IPS-18a (cell line): ENCODE measurements at regions not wholly inside any gene's neighbourhood (a gene's known extent, or its start where the extent isn't known, plus 50 kb on each side); places are given as distances from the start of the nearest gene placed in this dataset.

Experiments used
- H3K27ac ChIP-seq: one replicate; pipeline ENCODE4 v1.5.1; 2013; ENCODE audit warnings: low read length
- H3K27me3 ChIP-seq: one replicate; pipeline ENCODE4 v1.6.1; 2013; ENCODE audit warnings: mild to moderate bottlenecking, low read length; ENCODE audit not compliant: control insufficient read depth, insufficient read depth
- H3K36me3 ChIP-seq: one replicate; pipeline ENCODE4 v1.6.1; 2013; ENCODE audit warnings: low read depth, low read length; ENCODE audit not compliant: control insufficient read depth
- H3K4me1 ChIP-seq: one replicate; pipeline ENCODE4 v1.6.1; 2013; ENCODE audit warnings: low read depth, low read length; ENCODE audit not compliant: control insufficient read depth
- H3K4me3 ChIP-seq: one replicate; pipeline ENCODE4 v1.5.1; 2013; ENCODE audit warnings: low read length
- H3K9ac ChIP-seq: one replicate; pipeline ENCODE4 v1.6.1; 2013; ENCODE audit warnings: mild to moderate bottlenecking, low read length, moderate library complexity
- H3K9me3 ChIP-seq: one replicate; pipeline ENCODE4 v1.6.1; 2013; ENCODE audit warnings: low read depth, low read length; ENCODE audit not compliant: control insufficient read depth

DNA sequence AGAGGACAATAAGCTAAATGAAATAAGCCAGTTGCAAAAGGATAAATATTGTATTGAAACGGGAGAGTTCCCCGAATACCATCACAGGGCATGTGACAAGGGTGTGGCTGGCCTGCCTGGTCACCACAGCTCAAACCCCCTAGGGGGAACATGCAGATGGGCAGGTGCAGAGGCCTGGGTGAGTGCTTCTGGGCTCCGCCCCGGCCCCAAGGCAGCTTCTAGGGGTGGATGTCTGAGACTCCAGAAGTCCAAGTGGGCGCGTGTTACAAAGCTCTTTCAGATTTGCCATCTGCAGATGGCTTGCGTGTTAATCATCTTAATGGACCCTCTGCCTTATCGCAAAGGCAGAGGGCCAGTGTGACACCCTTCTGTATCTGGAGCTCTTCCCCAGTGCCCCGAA is 559.2 kb upstream of the IMPG1 start:
- Histone ChIP-seq H3K9me3 (no peaks in the 10 kb centered on the region), H3K27me3 (no peaks in the 10 kb centered on the region), H3K9ac (no peak overlapping the region), H3K4me3 (no peak overlapping the region), H3K27ac (no peak overlapping the region), H3K4me1 (no peaks in the 10 kb centered on the region), H3K36me3 (no peaks in the 10 kb centered on the region)

DNA sequence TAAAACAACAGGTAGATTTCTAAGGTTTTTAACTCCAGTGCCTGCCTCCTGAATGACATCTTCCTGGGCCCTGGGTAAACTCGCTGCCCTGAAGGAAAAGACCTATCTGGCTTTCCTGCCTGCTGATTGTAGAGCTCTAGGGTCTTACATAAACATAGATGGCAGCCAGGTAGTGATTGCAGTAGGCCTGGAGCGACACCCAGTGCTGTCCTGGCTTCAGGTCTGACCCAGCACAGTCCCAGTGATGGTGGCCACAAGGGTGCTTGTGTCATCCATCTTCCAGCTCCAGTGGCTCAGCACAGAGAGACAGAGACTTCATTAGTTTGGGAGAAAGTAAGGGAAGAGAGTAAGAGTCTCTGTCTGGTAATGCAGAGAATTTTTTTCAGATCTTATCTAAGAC is 542.9 kb upstream of the IMPG1 start:
- Histone ChIP-seq H3K27me3 (no peaks in the 10 kb centered on the region), H3K9me3 (no peaks in the 10 kb centered on the region), H3K4me1 (peaks cover 19% of the 10 kb centered on the region), H3K9ac (no peak overlapping the region), H3K36me3 (no peaks in the 10 kb centered on the region), H3K4me3 (no peak overlapping the region), H3K27ac (no peak overlapping the region)

DNA sequence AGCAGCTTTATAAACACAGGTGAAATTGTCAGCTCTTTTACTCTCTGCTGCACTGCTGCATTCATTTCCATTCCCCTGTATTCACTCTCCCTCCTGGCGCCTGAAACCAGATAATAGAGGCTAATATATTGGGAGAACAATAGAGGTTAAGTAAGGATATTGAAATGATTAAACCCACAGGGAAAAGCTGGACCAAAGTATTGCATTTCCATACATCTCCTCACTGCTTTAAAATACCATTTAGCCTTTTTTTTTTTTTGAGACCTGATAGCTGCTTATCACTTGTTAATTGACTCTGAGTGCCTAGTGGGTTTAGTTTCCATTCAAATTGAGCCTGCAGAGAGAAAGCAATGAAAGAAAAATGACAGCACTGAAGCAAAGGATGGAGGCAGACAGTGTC is 540.5 kb upstream of the IMPG1 start:
- no peak overlapping the region for H3K9ac ChIP-seq
- H3K27ac ChIP-seq, result no peak overlapping the region
- no peaks in the 10 kb centered on the region for H3K27me3 ChIP-seq

DNA sequence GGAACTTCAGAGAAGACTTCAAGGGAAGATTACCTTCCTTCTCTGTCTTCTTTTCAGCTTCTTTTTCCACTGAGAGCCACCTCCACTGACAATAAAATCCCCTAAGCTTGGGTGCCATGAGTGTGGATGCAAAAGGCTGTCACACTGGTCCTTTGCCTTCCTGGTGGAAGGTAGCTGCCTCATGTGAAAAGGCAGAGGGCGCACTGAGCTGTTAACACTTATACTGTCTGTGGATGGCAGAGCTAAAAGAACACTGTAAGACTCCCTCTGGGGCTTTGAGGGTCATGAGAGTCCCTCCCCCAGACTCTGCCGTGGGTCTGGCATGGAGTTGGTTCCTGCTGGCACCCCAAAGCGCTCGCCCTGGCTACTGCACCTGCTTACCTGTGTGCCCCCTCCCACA is 536.7 kb upstream of the IMPG1 start:
- no peak overlapping the region for H3K9ac ChIP-seq
- H3K27me3 ChIP-seq, result no peaks in the 10 kb centered on the region
- no peak overlapping the region for H3K4me3 ChIP-seq
- H3K36me3 ChIP-seq, result no peaks in the 10 kb centered on the region
- H3K9me3 ChIP-seq, result peaks cover 3% of the 10 kb centered on the region
- H3K4me1 ChIP-seq, result peaks cover 14% of the 10 kb centered on the region
- no peak overlapping the region for H3K27ac ChIP-seq

More for the DNA sequence above, 540.5 kb upstream of the IMPG1 start:
- Histone ChIP-seq H3K4me1 (peaks cover 14% of the 10 kb centered on the region), H3K4me3 (no peak overlapping the region), H3K36me3 (no peaks in the 10 kb centered on the region), H3K9me3 (no peaks in the 10 kb centered on the region)

DNA sequence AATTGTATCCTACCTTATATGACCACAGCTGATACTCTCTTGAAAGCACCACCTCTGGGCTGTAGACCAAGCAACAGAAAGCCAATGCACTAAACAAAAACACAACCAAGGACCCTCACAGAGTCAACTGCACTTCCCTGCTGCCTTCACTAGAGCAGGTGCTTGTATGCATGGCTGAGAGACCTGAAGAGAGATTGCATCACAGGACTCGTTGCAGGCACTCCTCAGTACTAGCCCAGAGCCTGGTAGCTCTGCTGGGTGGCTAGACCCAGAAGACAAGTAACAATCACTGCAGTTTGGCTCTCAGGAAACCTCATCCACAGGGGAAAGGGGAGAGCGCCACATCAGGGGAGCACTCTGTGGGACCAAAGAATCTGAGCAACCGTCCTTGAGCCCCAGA is 521.6 kb upstream of the IMPG1 start:
- H3K9me3 ChIP-seq, result peaks cover 24% of the 10 kb centered on the region
- H3K36me3 ChIP-seq, result peaks cover 3% of the 10 kb centered on the region
- no peak overlapping the region for H3K4me3 ChIP-seq
- H3K27ac ChIP-seq, result no peak overlapping the region
- H3K9ac ChIP-seq, result no peak overlapping the region
- H3K27me3 ChIP-seq, result no peaks in the 10 kb centered on the region
- no peaks in the 10 kb centered on the region for H3K4me1 ChIP-seq

DNA sequence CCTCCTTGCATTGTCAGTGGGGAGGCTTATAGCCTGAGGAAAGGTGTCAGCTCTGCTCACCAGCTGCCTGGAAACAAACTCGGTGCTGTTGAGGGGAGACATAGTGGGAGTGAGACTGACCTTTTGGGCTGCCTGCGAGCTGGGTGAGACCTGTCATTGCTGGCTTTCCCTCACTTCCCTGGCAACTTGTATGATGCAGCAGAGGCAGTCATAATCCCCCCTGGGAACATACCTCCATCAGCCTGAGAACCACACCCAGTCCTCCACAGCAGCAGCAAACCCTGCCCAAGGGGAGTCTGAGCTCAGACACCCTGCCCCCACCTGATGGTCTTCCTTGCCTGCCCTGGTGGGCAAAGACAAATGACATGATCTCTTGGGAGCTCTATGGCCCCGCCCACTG is 521.2 kb upstream of the IMPG1 start:
- Histone ChIP-seq H3K36me3 (peaks cover 3% of the 10 kb centered on the region), H3K27ac (no peak overlapping the region), H3K27me3 (no peaks in the 10 kb centered on the region), H3K4me1 (no peaks in the 10 kb centered on the region), H3K9me3 (peaks cover 20% of the 10 kb centered on the region), H3K9ac (no peak overlapping the region), H3K4me3 (no peak overlapping the region)

DNA sequence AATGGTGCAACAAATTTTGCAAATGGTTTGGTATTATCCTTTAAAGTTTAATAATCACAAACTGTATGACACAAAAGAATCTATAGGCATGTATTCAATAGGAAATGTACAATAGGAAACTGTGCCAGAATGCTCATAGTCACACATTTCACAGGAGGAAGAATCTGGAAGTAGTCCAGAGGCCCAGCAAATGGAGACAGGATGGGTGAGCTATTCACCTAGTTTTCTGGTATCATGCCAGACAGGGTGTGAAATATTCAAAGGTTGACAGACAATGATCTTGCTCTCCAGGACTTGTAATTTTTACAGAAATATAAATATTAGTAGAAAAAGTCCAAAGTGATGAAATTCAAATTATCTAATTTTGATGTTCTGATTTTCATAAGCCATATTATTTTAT is 520.1 kb upstream of the IMPG1 start:
- peaks cover 15% of the 10 kb centered on the region for H3K9me3 ChIP-seq
- no peaks in the 10 kb centered on the region for H3K27me3 ChIP-seq
- no peak overlapping the region for H3K9ac ChIP-seq
- H3K27ac ChIP-seq, result no peak overlapping the region
- H3K4me1 ChIP-seq, result no peaks in the 10 kb centered on the region
- H3K36me3 ChIP-seq, result peaks cover 3% of the 10 kb centered on the region
- no peak overlapping the region for H3K4me3 ChIP-seq

DNA sequence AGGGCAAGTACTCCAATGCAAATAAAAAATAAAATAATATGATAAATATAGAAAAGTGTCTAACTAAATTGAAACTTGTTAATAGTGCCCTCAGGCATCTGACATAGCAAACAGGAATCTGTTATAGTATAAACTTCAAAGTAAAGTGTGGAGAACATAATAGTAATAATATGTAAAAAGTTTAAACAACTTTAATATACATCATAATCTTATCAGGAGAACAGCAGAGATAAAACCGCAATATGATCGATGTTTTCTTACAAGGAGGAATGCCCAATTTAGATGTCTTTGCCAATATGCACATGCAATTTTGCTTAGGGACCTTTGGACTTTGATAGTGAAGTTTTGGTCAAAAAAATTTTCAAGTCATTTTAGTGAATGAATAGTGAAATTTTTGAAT is 514.8 kb upstream of the IMPG1 start:
- no peak overlapping the region for H3K4me3 ChIP-seq
- H3K36me3 ChIP-seq, result no peaks in the 10 kb centered on the region
- no peaks in the 10 kb centered on the region for H3K27me3 ChIP-seq
- H3K4me1 ChIP-seq, result no peaks in the 10 kb centered on the region
- no peak overlapping the region for H3K27ac ChIP-seq
- no peak overlapping the region for H3K9ac ChIP-seq
- no peaks in the 10 kb centered on the region for H3K9me3 ChIP-seq

DNA sequence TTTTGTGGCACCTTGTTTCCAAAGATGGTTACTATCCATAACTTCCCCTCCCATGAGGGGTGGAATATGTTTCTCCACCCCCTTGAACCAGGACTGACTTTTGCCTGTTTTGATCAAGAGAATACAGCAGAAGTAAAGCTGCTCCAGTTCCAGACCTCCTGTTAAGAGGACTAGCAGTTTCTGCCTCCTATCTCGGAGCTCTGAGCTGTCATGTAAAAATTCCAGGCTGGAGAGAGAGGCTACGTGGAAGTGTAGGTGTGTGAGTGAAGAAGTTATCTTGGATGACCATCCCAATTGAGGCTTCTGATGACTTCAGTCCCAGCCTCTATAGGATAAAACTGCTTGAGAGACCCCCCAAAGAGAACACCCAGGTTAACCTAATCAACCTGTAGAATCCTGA is 511.7 kb upstream of the IMPG1 start:
- Histone ChIP-seq H3K9ac (no peak overlapping the region), H3K4me3 (no peak overlapping the region), H3K27ac (no peak overlapping the region), H3K27me3 (no peaks in the 10 kb centered on the region), H3K36me3 (no peaks in the 10 kb centered on the region), H3K4me1 (no peaks in the 10 kb centered on the region), H3K9me3 (no peaks in the 10 kb centered on the region)

DNA sequence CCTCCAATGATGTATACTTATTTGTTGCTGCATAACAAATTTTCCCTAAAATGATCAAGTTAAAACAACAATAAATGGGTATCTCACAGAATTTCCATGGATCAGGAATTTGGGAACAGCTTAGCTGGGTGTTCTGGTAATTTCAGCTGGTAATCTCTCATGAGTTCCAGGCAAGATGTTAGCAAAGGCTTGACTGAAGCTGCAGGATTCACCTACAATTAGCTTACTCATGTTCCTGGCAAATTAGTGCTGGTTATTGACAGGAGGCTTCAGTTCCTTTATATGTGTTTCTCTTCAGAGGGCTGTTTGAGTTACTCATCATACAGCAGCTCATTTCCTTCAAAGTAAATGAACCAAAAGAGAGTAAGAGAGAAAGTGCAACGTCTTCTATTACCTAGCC is 506.3 kb upstream of the IMPG1 start:
- no peaks in the 10 kb centered on the region for H3K9me3 ChIP-seq
- no peaks in the 10 kb centered on the region for H3K27me3 ChIP-seq
- no peaks in the 10 kb centered on the region for H3K36me3 ChIP-seq
- H3K4me1 ChIP-seq, result peaks cover 15% of the 10 kb centered on the region
- H3K4me3 ChIP-seq, result no peak overlapping the region
- H3K27ac ChIP-seq, result no peak overlapping the region
- no peak overlapping the region for H3K9ac ChIP-seq

DNA sequence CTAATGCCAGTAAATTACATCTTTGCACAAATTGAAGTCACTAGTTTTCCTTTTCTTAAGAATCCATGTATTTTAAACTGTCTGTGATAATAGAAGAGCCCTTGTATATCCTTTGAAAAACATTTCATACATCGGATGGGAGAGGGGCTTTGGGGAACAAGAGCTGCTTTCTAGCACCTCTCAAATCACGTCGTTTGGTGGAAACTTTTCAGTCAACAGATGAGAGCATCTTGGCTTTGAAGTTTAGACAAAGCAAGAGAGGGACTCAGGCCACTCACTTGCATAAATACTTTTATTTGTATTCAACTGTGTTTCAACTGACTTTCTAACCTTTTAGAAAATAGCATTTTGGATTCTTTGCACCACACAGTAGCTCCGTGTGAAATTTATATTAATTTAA is 502.3 kb upstream of the IMPG1 start:
- Histone ChIP-seq H3K36me3 (no peaks in the 10 kb centered on the region), H3K27me3 (no peaks in the 10 kb centered on the region), H3K9me3 (no peaks in the 10 kb centered on the region), H3K27ac (no peak overlapping the region), H3K4me3 (no peak overlapping the region), H3K4me1 (peaks cover 21% of the 10 kb centered on the region), H3K9ac (peak overlapping the region; percentile 4)

DNA sequence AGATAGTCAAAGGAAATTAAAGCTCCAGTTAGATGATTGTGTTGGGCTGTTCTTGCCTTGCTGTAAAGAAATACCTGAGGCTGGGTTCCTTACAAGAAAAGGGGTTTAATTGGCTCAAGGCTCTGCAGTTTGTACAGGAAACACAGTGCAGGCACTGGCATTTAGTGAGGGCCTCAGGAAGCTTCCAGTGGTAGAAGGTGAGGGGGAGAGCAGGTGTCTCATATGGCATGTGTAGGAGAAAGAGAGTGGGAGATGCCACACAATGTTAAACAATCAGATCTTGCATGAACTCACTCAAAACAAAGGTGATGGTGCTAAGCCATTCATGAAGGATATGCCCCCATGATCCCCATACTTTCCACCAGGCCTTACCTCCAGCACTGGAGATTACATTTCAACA is 493.5 kb upstream of the IMPG1 start:
- H3K4me1 ChIP-seq, result peaks cover 12% of the 10 kb centered on the region
- H3K9ac ChIP-seq, result no peak overlapping the region
- no peak overlapping the region for H3K27ac ChIP-seq
- H3K36me3 ChIP-seq, result peaks cover 6% of the 10 kb centered on the region
- no peak overlapping the region for H3K4me3 ChIP-seq
- no peaks in the 10 kb centered on the region for H3K9me3 ChIP-seq
- no peaks in the 10 kb centered on the region for H3K27me3 ChIP-seq
